OCI-LY7 (cell line): ENCODE measurements at regions not wholly inside any gene's neighbourhood (a gene's known extent, or its start where the extent isn't known, plus 50 kb on each side); places are given as distances from the start of the nearest gene placed in this dataset.

Experiments used
- BruUV-seq: library from RNA; stranded (reverse); fragments of 400-500 nt; replicated peaks from 2 replicates; lab custom pipeline; 2021; lab: Mats Ljungman, UMichigan
- CTCF ChIA-PET: fragments of 300-600 bp; sonication (Branson Sonifier 250); formaldehyde crosslinking; loops from one replicate; lab custom pipeline; 2022; ENCODE audit warnings: antibody characterized with exemption; ENCODE audit not compliant: unreplicated experiment; lab: Charles Lee
- POLR2A ChIA-PET: fragments of 300-600 bp; sonication (Branson Sonifier 250); formaldehyde crosslinking; loops from one replicate; lab custom pipeline; 2022; ENCODE audit warnings: antibody characterized with exemption; lab: Charles Lee
- DNase-seq: peaks from one replicate; pipeline ENCODE4 v3.0.0-alpha.2; 2015; ENCODE audit warnings: low spot score
- H2AFZ ChIP-seq: fragments of 200-600 bp; sonication (generic), shearing (Covaris generic); 2 replicates; pipeline ENCODE4 v1.6.1; 2014; ENCODE audit warnings: mild to moderate bottlenecking, antibody characterized with exemption, low read length, moderate library complexity
- H3K27ac ChIP-seq: fragments of 200-600 bp; sonication (generic); 2 replicates; pipeline ENCODE4 v1.5.1; 2014; ENCODE audit warnings: mixed run types, low read depth, mild to moderate bottlenecking, moderate library complexity, low read length, inconsistent platforms; ENCODE audit not compliant: poor library complexity, severe bottlenecking
- H3K36me3 ChIP-seq: fragments of 200-600 bp; sonication (generic); 2 replicates; pipeline ENCODE4 v1.6.1; 2014; ENCODE audit warnings: mild to moderate bottlenecking, antibody characterized with exemption, low read length, moderate library complexity, mixed read lengths; ENCODE audit not compliant: insufficient read depth
- H3K4me1 ChIP-seq: fragments of 200-600 bp; sonication (generic); 2 replicates; pipeline ENCODE4 v1.5.1; 2014; ENCODE audit warnings: mild to moderate bottlenecking, low read length; ENCODE audit not compliant: insufficient read depth, poor library complexity, severe bottlenecking
- H3K4me2 ChIP-seq: fragments of 200-600 bp; sonication (generic); 2 replicates; pipeline ENCODE4 v1.6.1; 2014; ENCODE audit warnings: mild to moderate bottlenecking, low read length
- H3K4me3 ChIP-seq: fragments of 200-600 bp; sonication (generic); 2 replicates; pipeline ENCODE4 v1.5.1; 2014; ENCODE audit warnings: mild to moderate bottlenecking, low read depth, low read length; ENCODE audit not compliant: poor library complexity, severe bottlenecking
- H3K79me2 ChIP-seq: fragments of 200-600 bp; sonication (generic); 2 replicates; pipeline ENCODE4 v1.6.1; 2016; ENCODE audit warnings: low read depth, mild to moderate bottlenecking, low read length, moderate library complexity, mixed read lengths; ENCODE audit not compliant: insufficient read depth
- H3K9me2 ChIP-seq: fragments of 200-600 bp; sonication (generic); 2 replicates; pipeline ENCODE4 v1.6.1; 2016; ENCODE audit warnings: mild to moderate bottlenecking, low read length, mixed read lengths; ENCODE audit not compliant: insufficient read depth
- H3K9me3 ChIP-seq: fragments of 200-600 bp; sonication (generic); 2 replicates; pipeline ENCODE4 v1.6.1; 2014; ENCODE audit warnings: mild to moderate bottlenecking, mixed run types, low read length, mixed read lengths
- H4K20me1 ChIP-seq: fragments of 200-600 bp; sonication (generic); 2 replicates; pipeline ENCODE4 v1.6.1; 2014; ENCODE audit warnings: mild to moderate bottlenecking, antibody characterized with exemption, low read length, moderate library complexity, mixed read lengths; ENCODE audit not compliant: insufficient read depth
- EZH2phosphoT487 ChIP-seq: fragments of 200-600 bp; sonication (generic); IDR thresholded peaks from 2 replicates; pipeline ENCODE4 v1.6.1; 2018; ENCODE audit warnings: low read depth, borderline replicate concordance, mild to moderate bottlenecking, mixed run types, antibody characterized with exemption, low read length, moderate library complexity, mixed read lengths
- intact Hi-C: fragments of 100-400 bp; cut with micrococcal nuclease; formaldehyde crosslinking; loops from one replicate; pipeline ENCODE4 v1.10.0; 2022; ENCODE audit not compliant: unreplicated experiment
- TF ChIP-seq, protein P1 (sequence below): fragments of 200-600 bp; sonication (generic); conservative IDR thresholded peaks from 2 replicates; pipeline ENCODE4 v1.5.1; 2014; ENCODE audit warnings: mild to moderate bottlenecking, antibody characterized with exemption, low read length, moderate library complexity, mixed read lengths

DNA sequence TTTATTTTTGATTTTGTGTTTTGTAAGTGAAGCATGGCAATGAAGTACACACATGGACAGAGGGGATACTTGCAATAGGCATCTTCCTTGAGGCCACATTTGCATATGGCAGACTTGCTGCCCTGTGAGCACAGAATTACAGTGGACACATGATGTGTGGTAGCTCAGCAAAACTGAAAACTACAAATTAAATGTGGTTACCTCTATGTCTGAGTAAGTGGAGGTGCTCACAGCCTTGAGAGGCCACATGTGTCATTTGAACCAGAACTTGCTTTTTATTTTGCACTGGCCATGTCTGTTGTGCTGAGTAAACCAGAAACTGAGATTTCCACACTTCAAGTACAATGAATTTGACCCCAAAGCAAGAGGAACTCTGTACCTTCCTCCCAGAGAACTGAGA lies 998.5 kb upstream of the NXPH2 start:
- intact Hi-C loops = no loop called here
- H3K4me1 ChIP-seq = no peaks in the 10 kb centered on the region
- H3K27ac ChIP-seq = no peak overlapping the region
- H3K36me3 ChIP-seq = no peaks in the 10 kb centered on the region
- POLR2A ChIA-PET = no interaction called here
- CTCF ChIA-PET = no interaction called here
- DNase-seq = no peak
- no peak overlapping the region for H3K4me2 ChIP-seq
- no TSS peak for BruUV-seq
- no peak overlapping the region for H2AFZ ChIP-seq
- TF ChIP-seq, protein P1, sequence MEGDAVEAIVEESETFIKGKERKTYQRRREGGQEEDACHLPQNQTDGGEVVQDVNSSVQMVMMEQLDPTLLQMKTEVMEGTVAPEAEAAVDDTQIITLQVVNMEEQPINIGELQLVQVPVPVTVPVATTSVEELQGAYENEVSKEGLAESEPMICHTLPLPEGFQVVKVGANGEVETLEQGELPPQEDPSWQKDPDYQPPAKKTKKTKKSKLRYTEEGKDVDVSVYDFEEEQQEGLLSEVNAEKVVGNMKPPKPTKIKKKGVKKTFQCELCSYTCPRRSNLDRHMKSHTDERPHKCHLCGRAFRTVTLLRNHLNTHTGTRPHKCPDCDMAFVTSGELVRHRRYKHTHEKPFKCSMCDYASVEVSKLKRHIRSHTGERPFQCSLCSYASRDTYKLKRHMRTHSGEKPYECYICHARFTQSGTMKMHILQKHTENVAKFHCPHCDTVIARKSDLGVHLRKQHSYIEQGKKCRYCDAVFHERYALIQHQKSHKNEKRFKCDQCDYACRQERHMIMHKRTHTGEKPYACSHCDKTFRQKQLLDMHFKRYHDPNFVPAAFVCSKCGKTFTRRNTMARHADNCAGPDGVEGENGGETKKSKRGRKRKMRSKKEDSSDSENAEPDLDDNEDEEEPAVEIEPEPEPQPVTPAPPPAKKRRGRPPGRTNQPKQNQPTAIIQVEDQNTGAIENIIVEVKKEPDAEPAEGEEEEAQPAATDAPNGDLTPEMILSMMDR = no peak
- no peak for TF ChIP-seq EZH2phosphoT487
- no peak overlapping the region for H3K4me3 ChIP-seq
- no peaks in the 10 kb centered on the region for H3K9me3 ChIP-seq
- H3K79me2 ChIP-seq = no peaks in the 10 kb centered on the region
- H4K20me1 ChIP-seq = no peaks in the 10 kb centered on the region
- no peaks in the 10 kb centered on the region for H3K9me2 ChIP-seq

DNA sequence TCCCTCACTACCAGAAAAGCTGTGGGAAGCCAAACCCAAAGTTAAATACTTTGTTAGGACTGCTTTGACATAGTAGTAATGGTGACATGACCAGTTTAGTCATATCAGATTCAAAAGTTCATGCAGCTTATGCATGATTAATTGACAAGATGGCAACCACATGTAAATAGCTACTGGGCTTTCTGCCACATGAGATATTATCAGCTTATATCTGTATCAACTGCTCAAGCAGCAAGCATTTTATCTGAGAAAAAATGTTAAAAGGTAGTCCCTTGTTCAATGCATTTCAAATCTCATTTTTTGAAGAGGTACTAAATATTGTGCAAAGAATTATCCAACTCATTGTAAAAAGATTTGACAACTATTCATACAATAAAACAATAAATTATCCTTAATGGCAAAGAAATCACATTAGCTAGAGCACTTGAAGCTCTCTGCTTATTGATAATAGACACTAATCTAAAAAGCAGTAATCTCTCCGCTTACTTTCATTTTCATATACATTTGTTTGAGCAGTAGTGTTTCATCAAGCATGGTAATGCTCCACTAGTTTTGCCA lies 993.6 kb upstream of the NXPH2 start:
- H3K4me1 ChIP-seq = no peaks in the 10 kb centered on the region
- no peaks in the 10 kb centered on the region for H3K36me3 ChIP-seq
- H2AFZ ChIP-seq = no peak overlapping the region
- POLR2A ChIA-PET = no interaction called here
- H4K20me1 ChIP-seq = no peaks in the 10 kb centered on the region
- no peak overlapping the region for H3K27ac ChIP-seq
- no peaks in the 10 kb centered on the region for H3K79me2 ChIP-seq
- CTCF ChIA-PET = no interaction called here
- no peak overlapping the region for H3K4me3 ChIP-seq
- DNase-seq = no peak
- BruUV-seq = no TSS peak
- H3K9me3 ChIP-seq = no peaks in the 10 kb centered on the region
- intact Hi-C loops = no loop called here
- no peaks in the 10 kb centered on the region for H3K9me2 ChIP-seq
- no peak overlapping the region for H3K4me2 ChIP-seq
- no peak for TF ChIP-seq EZH2phosphoT487
- TF ChIP-seq, protein P1 = no peak

DNA sequence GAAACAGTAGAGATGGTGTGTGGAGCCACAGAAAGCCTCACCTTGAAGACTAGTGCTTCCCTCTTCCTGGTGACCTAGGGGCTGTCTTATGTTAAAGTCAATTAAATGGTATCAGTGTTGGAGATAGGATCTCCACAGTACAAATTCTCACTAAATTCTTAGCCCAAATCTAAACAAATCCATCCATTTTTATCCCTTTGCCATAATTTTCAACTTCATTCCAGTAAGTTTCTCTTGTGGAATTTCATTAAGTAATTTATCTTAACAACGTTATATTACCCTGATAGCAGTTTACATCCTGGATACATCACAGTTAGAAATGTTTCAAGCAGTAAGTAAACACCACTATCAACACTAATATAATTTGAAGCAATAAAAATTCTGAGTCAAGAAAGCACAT lies 989.4 kb upstream of the NXPH2 start:
- DNase-seq = no peak
- H3K4me3 ChIP-seq = no peak overlapping the region
- H3K27ac ChIP-seq = no peak overlapping the region
- TF ChIP-seq, protein P1 = no peak
- no peak for TF ChIP-seq EZH2phosphoT487
- H4K20me1 ChIP-seq = no peaks in the 10 kb centered on the region
- no peaks in the 10 kb centered on the region for H3K9me3 ChIP-seq
- no peaks in the 10 kb centered on the region for H3K36me3 ChIP-seq
- no peak overlapping the region for H2AFZ ChIP-seq
- H3K9me2 ChIP-seq = no peaks in the 10 kb centered on the region
- CTCF ChIA-PET = no interaction called here
- BruUV-seq = no TSS peak
- no peaks in the 10 kb centered on the region for H3K4me1 ChIP-seq
- H3K4me2 ChIP-seq = no peak overlapping the region
- no peaks in the 10 kb centered on the region for H3K79me2 ChIP-seq
- POLR2A ChIA-PET = no interaction called here
- intact Hi-C loops = no loop called here
